Ectodermal cell (in vitro differentiated cells): ENCODE measurements at regions not wholly inside any gene's neighbourhood (a gene's known extent, or its start where the extent isn't known, plus 50 kb on each side); places are given as distances from the start of the nearest gene placed in this dataset.
"Not testable (repeated sequence)": the region's sequence is repeated elsewhere in the genome, so short reads cannot be mapped to it uniquely, and the experiment has no call there.

ENCODE experiments used
- H3K27ac ChIP-seq: 2 replicates; pipeline ENCODE4 v1.7.0; 2013; ENCODE audit warnings: mild to moderate bottlenecking, low read depth, low read length; ENCODE audit not compliant: insufficient read depth, poor library complexity, severe bottlenecking
- H3K27me3 ChIP-seq: 2 replicates; pipeline ENCODE4 v1.7.0; 2013; ENCODE audit warnings: mild to moderate bottlenecking, low read length; ENCODE audit not compliant: insufficient read depth, control insufficient read depth, poor library complexity, severe bottlenecking
- H3K36me3 ChIP-seq: one replicate; pipeline ENCODE4 v1.7.0; 2013; ENCODE audit warnings: low read length; ENCODE audit not compliant: control insufficient read depth, insufficient read depth
- H3K4me1 ChIP-seq: one replicate; pipeline ENCODE4 v1.7.0; 2013; ENCODE audit warnings: low read length; ENCODE audit not compliant: control insufficient read depth, insufficient read depth
- H3K4me3 ChIP-seq: 2 replicates; pipeline ENCODE4 v1.7.0; 2013; ENCODE audit warnings: low read depth, low read length, control low read depth; ENCODE audit not compliant: insufficient read depth
- H3K9me3 ChIP-seq: 2 replicates; pipeline ENCODE4 v1.7.0; 2013; ENCODE audit warnings: mild to moderate bottlenecking, low read length, moderate library complexity; ENCODE audit not compliant: control insufficient read depth
- WGBS, 2 experiments: methylation state at CpG; one replicate each; pipeline ENCODE4 v1.1.7; 2013; ENCODE audit warnings: missing lambda C conversion rate in 2 of 2; 5-methylcytosine and 5-hydroxymethylcytosine counted together

- Histone ChIP-seq H3K4me3 (no peak overlapping the region), H3K27ac (no peak overlapping the region), H3K36me3 (no peaks in the 10 kb centered on the region), H3K27me3 (no peaks in the 10 kb centered on the region), H3K9me3 (no peaks in the 10 kb centered on the region), H3K4me1 (no peaks in the 10 kb centered on the region)
- WGBS, 2 experiments = 93 to 100% methylated on average over 1 to 2 of the region's 3 CpGs
Observed at GRCh38 chr4:156515295-156515694, 456.3 kb downstream of the PDGFC start.

- Histone ChIP-seq H3K9me3 (no peaks in the 10 kb centered on the region), H3K4me3 (no peak overlapping the region), H3K4me1 (no peaks in the 10 kb centered on the region), H3K27ac (no peak overlapping the region), H3K27me3 (no peaks in the 10 kb centered on the region), H3K36me3 (no peaks in the 10 kb centered on the region)
- 90 to 95% methylated on average over 2 of the region's 2 CpGs for WGBS, 2 experiments
Observed at GRCh38 chr4:156512622-156513021, 459.0 kb downstream of the PDGFC start.

- H3K36me3 ChIP-seq, H3K27ac ChIP-seq, H3K9me3 ChIP-seq, H3K4me1 ChIP-seq, H3K27me3 ChIP-seq, H3K4me3 ChIP-seq: not testable (repeated sequence)
- 83 to 100% methylated on average over 1 of the region's 1 CpG for WGBS, 2 experiments
Observed at GRCh38 chr4:156509921-156510320, 461.7 kb downstream of the PDGFC start.

GRCh38 chr4:156505341-156505955 lies 466.2 kb downstream of the PDGFC start:
- WGBS, 2 experiments = 80 to 81% methylated on average over 12 of the region's 12 CpGs
- Histone ChIP-seq H3K27me3 (no peaks in the 10 kb centered on the region), H3K4me1 (peaks cover 7% of the 10 kb centered on the region), H3K4me3 (no peak overlapping the region), H3K9me3 (no peaks in the 10 kb centered on the region), H3K36me3 (no peaks in the 10 kb centered on the region), H3K27ac (no peak overlapping the region)

GRCh38 chr4:156503119-156503518 lies 468.5 kb downstream of the PDGFC start:
- Histone ChIP-seq H3K4me3 (no peak overlapping the region), H3K36me3 (no peaks in the 10 kb centered on the region), H3K27me3 (no peaks in the 10 kb centered on the region), H3K27ac (no peak overlapping the region), H3K9me3 (no peaks in the 10 kb centered on the region), H3K4me1 (peaks cover 7% of the 10 kb centered on the region)
- whole genome bisulfite sequencing, 2 experiments = 95 to 100% methylated on average over 3 of the region's 3 CpGs

- H3K27me3 ChIP-seq = no peaks in the 10 kb centered on the region
Observed at GRCh38 chr4:156501962-156502361, 469.6 kb downstream of the PDGFC start.

GRCh38 chr4:156499684-156500083 lies 471.9 kb downstream of the PDGFC start:
- H3K4me1 ChIP-seq = no peaks in the 10 kb centered on the region
- no peaks in the 10 kb centered on the region for H3K36me3 ChIP-seq
- no peaks in the 10 kb centered on the region for H3K27me3 ChIP-seq
- H3K4me3 ChIP-seq = no peak overlapping the region
- H3K27ac ChIP-seq = no peak overlapping the region
- H3K9me3 ChIP-seq = no peaks in the 10 kb centered on the region
- WGBS, 2 experiments = 100% methylated on average over 2 of the region's 2 CpGs; no CpG with 5 or more reads in 1 of the 2 experiments

More at GRCh38 chr4:156501962-156502361, 469.6 kb downstream of the PDGFC start:
- Histone ChIP-seq H3K4me3 (no peak overlapping the region), H3K4me1 (peaks cover 7% of the 10 kb centered on the region), H3K36me3 (no peaks in the 10 kb centered on the region), H3K27ac (no peak overlapping the region), H3K9me3 (no peaks in the 10 kb centered on the region)

- Histone ChIP-seq H3K9me3 (no peaks in the 10 kb centered on the region), H3K27me3 (no peaks in the 10 kb centered on the region), H3K36me3 (no peaks in the 10 kb centered on the region), H3K4me3 (no peak overlapping the region), H3K27ac (no peak overlapping the region), H3K4me1 (no peaks in the 10 kb centered on the region)
- WGBS, 2 experiments = 92 to 99% methylated on average over 5 to 6 of the region's 6 CpGs
Observed at GRCh38 chr4:156497486-156497885, 474.1 kb downstream of the PDGFC start.

- 88 to 99% methylated on average over 2 to 3 of the region's 3 CpGs for WGBS, 2 experiments
Observed at GRCh38 chr4:156496797-156497196, 474.8 kb downstream of the PDGFC start.

GRCh38 chr4:156495836-156496235 lies 475.8 kb downstream of the PDGFC start:
- Histone ChIP-seq H3K9me3 (no peaks in the 10 kb centered on the region), H3K4me3 (no peak overlapping the region), H3K27me3 (no peaks in the 10 kb centered on the region), H3K36me3 (no peaks in the 10 kb centered on the region), H3K27ac (no peak overlapping the region), H3K4me1 (no peaks in the 10 kb centered on the region)
- WGBS, 2 experiments = 72 to 83% methylated on average over 1 of the region's 1 CpG

More at GRCh38 chr4:156496797-156497196, 474.8 kb downstream of the PDGFC start:
- Histone ChIP-seq H3K4me3 (no peak overlapping the region), H3K36me3 (no peaks in the 10 kb centered on the region), H3K4me1 (no peaks in the 10 kb centered on the region), H3K9me3 (no peaks in the 10 kb centered on the region), H3K27ac (no peak overlapping the region), H3K27me3 (no peaks in the 10 kb centered on the region)

GRCh38 chr4:156495091-156495490 lies 476.5 kb downstream of the PDGFC start:
- Histone ChIP-seq H3K9me3 (no peaks in the 10 kb centered on the region), H3K4me1 (no peaks in the 10 kb centered on the region), H3K36me3 (no peaks in the 10 kb centered on the region), H3K27me3 (no peaks in the 10 kb centered on the region), H3K27ac (no peak overlapping the region), H3K4me3 (no peak overlapping the region)
